Vagina (tissue), 2 donors: ENCODE measurements at regions not wholly inside any gene's neighbourhood (a gene's known extent, or its start where the extent isn't known, plus 50 kb on each side); places are given as distances from the start of the nearest gene placed in this dataset.

Experiments used
- DNase-seq, 2 donors: peaks; one replicate each; pipeline ENCODE4 v3.0.0-alpha.2; 2017; ENCODE audit errors: extremely low spot score in 2 of 2
- H3K27ac ChIP-seq: fragments of 200-600 bp; sonication (generic); one replicate; pipeline ENCODE4 v1.5.1; 2019
- H3K27me3 ChIP-seq: fragments of 200-600 bp; sonication (generic); one replicate; pipeline ENCODE4 v1.5.1; 2019
- H3K36me3 ChIP-seq, 2 donors: fragments of 200-600 bp; sonication (generic); one replicate each; pipeline ENCODE4 v1.5.1; 2017 to 2019
- H3K4me1 ChIP-seq: fragments of 200-600 bp; sonication (generic); one replicate; pipeline ENCODE4 v1.5.1; 2019
- H3K4me3 ChIP-seq, 2 donors: fragments of 200-600 bp; sonication (generic); 1 replicate in 1 of 2; 2 replicates in 1 of 2; pipeline ENCODE4 v1.5.1; 2016 to 2019
- H3K9me3 ChIP-seq: fragments of 200-600 bp; sonication (generic); one replicate; pipeline ENCODE4 v1.5.1; 2019
- POLR2A ChIP-seq, 2 donors: fragments of 450-650 bp; IDR thresholded peaks; one replicate each; pipeline ENCODE4 v1.6.1; 2017; ENCODE audit warnings: antibody characterized with exemption in 2 of 2, mild to moderate bottlenecking in 2 of 2, moderate library complexity in 2 of 2
- POLR2AphosphoS5 ChIP-seq, 2 donors: sonication (generic); formaldehyde crosslinking; IDR thresholded peaks; one replicate each; pipeline ENCODE4 v1.9.0; 2017; ENCODE audit warnings: antibody characterized with exemption in 2 of 2, mild to moderate bottlenecking in 2 of 2, low read depth in 1 of 2; ENCODE audit not compliant: insufficient read depth in 1 of 2
- intact Hi-C: fragments of 100-400 bp; cut with DNase I; formaldehyde crosslinking; loops from one replicate; pipeline ENCODE4 v1.15.1; 2023
- TF ChIP-seq, protein P1 (sequence below), 3 experiments: fragments of 450-650 bp in 2 of 3; fragments of 200-600 bp in 1 of 3; sonication (generic) in 1 of 3; IDR thresholded peaks; one replicate each; pipeline ENCODE4 v1.5.1; 2017 to 2019; ENCODE audit warnings: antibody characterized with exemption in 3 of 3, mild to moderate bottlenecking in 2 of 3, moderate library complexity in 2 of 3

DNA sequence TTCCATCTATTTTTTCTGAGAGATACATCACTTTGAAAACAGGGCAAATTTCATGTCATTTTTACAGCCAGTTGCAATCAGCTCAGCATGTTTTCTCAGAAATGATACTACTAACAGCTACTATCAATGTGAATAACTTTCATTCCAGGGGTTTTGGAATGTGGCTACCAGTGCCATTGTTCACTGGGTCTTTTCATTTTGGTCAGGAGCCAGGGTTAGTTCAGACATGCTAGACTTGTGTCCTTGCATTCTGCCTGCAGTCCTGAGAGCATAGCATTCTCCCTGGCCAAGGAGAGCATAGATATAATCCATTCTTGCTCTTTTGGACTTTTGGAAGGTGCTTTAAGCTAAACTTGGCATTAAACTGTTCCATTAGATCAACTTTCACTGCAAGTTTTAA lies 160.9 kb upstream of the NEBL start:
- H3K27me3 ChIP-seq = no peaks in the 10 kb centered on the region
- intact Hi-C loops = no loop called here
- TF ChIP-seq POLR2A (IDR thresholded peaks at IDR 0.05) (no peak), POLR2AphosphoS5 (IDR thresholded peaks at IDR 0.05; ENCODE audit: insufficient read depth in 1 of 2, low read depth in 1 of 2) (no peak)
- TF ChIP-seq, protein P1, sequence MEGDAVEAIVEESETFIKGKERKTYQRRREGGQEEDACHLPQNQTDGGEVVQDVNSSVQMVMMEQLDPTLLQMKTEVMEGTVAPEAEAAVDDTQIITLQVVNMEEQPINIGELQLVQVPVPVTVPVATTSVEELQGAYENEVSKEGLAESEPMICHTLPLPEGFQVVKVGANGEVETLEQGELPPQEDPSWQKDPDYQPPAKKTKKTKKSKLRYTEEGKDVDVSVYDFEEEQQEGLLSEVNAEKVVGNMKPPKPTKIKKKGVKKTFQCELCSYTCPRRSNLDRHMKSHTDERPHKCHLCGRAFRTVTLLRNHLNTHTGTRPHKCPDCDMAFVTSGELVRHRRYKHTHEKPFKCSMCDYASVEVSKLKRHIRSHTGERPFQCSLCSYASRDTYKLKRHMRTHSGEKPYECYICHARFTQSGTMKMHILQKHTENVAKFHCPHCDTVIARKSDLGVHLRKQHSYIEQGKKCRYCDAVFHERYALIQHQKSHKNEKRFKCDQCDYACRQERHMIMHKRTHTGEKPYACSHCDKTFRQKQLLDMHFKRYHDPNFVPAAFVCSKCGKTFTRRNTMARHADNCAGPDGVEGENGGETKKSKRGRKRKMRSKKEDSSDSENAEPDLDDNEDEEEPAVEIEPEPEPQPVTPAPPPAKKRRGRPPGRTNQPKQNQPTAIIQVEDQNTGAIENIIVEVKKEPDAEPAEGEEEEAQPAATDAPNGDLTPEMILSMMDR (IDR thresholded peaks at IDR 0.05) = no peak

DNA sequence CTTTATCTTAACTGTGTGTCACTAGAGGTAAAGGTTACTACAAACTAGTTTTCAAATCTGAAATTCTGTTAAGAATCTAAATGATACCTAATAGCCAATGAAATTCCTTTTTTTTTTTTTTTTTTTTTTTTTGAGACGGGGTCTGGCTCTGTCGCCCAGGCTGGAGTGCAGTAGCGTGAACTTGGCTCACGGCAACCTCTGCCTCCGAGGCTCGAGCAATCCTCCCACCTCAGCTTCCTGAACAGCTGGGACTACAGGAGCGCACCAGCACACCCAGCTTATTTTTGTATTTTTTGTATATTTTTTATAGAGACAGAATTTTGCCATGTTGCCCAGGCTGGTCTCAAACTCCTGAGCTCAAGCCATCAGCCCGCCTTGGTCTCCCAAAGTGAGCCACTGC lies 160.3 kb upstream of the NEBL start:
- no peak for DNase-seq
- H3K27me3 ChIP-seq = no peaks in the 10 kb centered on the region
- H3K9me3 ChIP-seq = no peaks in the 10 kb centered on the region
- intact Hi-C loops = no loop called here
- TF ChIP-seq, protein P1 (IDR thresholded peaks at IDR 0.05) = no peak
- no peak for TF ChIP-seq POLR2AphosphoS5 (IDR thresholded peaks at IDR 0.05; ENCODE audit: insufficient read depth in 1 of 2, low read depth in 1 of 2)
- TF ChIP-seq POLR2A (IDR thresholded peaks at IDR 0.05) = no peak
- H3K4me1 ChIP-seq = no peaks in the 10 kb centered on the region
- no peaks in the 10 kb centered on the region for H3K36me3 ChIP-seq
- H3K4me3 ChIP-seq = no peak overlapping the region
- no peak overlapping the region for H3K27ac ChIP-seq

More for the DNA sequence above, 160.9 kb upstream of the NEBL start:
- H3K27ac ChIP-seq = no peak overlapping the region
- no peaks in the 10 kb centered on the region for H3K36me3 ChIP-seq
- H3K9me3 ChIP-seq = no peaks in the 10 kb centered on the region
- DNase-seq = no peak
- no peak overlapping the region for H3K4me3 ChIP-seq
- H3K4me1 ChIP-seq = no peaks in the 10 kb centered on the region

DNA sequence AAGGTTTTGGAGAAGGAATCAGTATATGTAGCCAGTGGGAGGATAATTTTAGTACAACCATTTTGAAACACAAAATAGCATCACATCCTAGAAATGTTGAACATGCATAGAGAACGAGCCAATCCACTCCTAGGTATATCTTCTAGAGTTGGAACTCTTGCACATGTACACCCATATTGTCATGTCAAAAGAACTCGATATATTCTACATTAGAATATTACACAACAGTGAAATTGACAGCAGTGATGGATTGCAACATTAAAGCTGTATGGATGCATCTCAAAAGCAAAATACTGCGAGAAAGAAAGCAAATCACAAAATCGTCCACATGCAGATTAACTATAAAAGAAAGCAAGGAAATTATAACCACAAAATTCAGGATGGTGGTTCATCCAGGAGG lies 159.3 kb upstream of the NEBL start:
- no peaks in the 10 kb centered on the region for H3K27me3 ChIP-seq

DNA sequence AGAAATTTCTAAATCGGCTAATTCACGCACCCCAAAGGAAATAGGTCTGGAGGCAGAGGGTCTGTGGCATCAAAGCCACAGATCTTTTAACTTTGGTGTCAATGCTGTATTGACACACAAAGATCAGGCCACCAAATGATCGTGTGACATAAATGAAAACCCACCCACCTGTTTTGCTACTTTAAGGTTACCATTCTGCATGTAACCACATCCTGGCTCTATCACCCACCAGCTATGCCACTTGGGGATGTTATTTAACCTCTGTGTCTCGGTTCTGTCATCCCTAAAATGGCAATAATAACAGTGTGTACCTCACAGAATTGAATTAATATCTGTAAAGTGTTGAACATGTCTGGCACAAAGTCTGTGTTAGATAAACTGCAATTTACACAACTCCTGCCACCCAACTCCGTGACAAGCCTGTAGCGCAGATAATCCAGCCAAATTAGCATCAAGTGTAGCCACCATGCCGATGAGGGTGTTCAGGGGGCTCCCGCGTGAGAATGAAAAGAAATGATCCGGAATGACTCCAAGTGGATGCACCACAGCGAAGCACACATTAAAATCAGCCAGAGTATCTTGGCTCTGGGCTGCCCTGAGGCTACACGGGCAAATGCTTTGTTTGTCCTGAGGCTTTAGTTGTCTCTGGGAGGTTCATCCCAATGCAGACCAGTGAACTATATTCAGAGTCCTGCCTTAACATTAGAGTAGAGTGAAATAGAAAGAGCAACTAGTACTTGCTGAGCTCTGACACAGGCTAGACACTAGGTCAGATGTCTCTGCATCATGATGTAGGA lies 158.4 kb upstream of the NEBL start:
- Histone ChIP-seq H3K36me3 (no peaks in the 10 kb centered on the region), H3K9me3 (no peaks in the 10 kb centered on the region), H3K27me3 (no peaks in the 10 kb centered on the region), H3K4me1 (no peaks in the 10 kb centered on the region), H3K4me3 (no peak overlapping the region), H3K27ac (no peak overlapping the region)
- intact Hi-C loops = no loop called here
- TF ChIP-seq POLR2AphosphoS5 (IDR thresholded peaks at IDR 0.05; ENCODE audit: insufficient read depth in 1 of 2, low read depth in 1 of 2) (no peak), POLR2A (IDR thresholded peaks at IDR 0.05) (no peak)
- TF ChIP-seq, protein P1 (IDR thresholded peaks at IDR 0.05) = no peak
- DNase-seq = no peak

More for the DNA sequence above, 159.3 kb upstream of the NEBL start:
- intact Hi-C loops = no loop called here
- H3K27ac ChIP-seq = no peak overlapping the region
- H3K4me1 ChIP-seq = no peaks in the 10 kb centered on the region
- no peaks in the 10 kb centered on the region for H3K9me3 ChIP-seq
- TF ChIP-seq POLR2AphosphoS5 (IDR thresholded peaks at IDR 0.05; ENCODE audit: insufficient read depth in 1 of 2, low read depth in 1 of 2) = no peak
- TF ChIP-seq POLR2A (IDR thresholded peaks at IDR 0.05) = no peak
- TF ChIP-seq, protein P1 (IDR thresholded peaks at IDR 0.05) = no peak
- H3K4me3 ChIP-seq = no peak overlapping the region
- H3K36me3 ChIP-seq = no peaks in the 10 kb centered on the region
- no peak for DNase-seq

DNA sequence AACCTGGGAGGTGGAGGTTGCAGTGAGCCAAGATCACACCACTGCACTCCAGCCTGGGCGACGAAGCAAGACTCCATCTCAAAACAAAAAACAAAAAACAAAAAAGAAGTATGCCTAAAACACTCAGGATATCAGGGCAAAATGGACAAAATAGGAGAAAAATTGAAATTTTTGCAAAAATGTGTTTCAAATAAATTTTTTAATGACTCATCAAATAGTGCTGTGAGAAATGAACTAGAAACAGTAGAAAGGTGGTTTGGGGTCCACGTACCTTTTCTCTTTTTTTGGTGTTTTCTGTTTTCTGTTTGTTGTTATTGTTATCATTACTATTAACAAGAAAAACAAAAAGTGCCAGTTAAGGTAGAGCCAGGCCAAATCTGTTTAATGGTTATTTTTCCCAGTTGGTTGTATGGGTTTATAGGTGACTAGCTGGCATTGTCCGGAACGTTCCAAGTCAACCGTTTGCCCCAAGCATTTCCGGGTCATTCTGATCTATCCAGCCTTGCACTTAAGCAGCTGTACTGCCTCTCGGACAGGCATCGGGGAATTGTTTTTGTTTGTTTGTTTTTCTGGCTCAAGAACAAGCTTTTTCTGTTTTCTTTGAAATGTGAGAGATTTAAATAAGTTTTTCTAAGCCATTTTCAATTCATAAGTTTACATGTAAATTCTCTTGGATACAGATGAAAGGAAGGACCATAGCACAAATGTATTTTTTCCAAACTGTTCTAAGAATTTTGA lies 157.0 kb upstream of the NEBL start:
- TF ChIP-seq, protein P1 (IDR thresholded peaks at IDR 0.05) = no peak
- TF ChIP-seq POLR2A (IDR thresholded peaks at IDR 0.05) (no peak), POLR2AphosphoS5 (IDR thresholded peaks at IDR 0.05; ENCODE audit: insufficient read depth in 1 of 2, low read depth in 1 of 2) (no peak)
- H3K36me3 ChIP-seq = no peaks in the 10 kb centered on the region
- intact Hi-C loops = no loop called here
- H3K27me3 ChIP-seq = no peaks in the 10 kb centered on the region
- no peak overlapping the region for H3K27ac ChIP-seq
- no peak overlapping the region for H3K4me3 ChIP-seq
- DNase-seq = no peak
- H3K9me3 ChIP-seq = no peaks in the 10 kb centered on the region
- H3K4me1 ChIP-seq = no peaks in the 10 kb centered on the region
